OCI-LY7 (cell line): ENCODE measurements at regions not wholly inside any gene's neighbourhood (a gene's known extent, or its start where the extent isn't known, plus 50 kb on each side); places are given as distances from the start of the nearest gene placed in this dataset.

ENCODE experiments used
- BruUV-seq: library from RNA; stranded (reverse); fragments of 400-500 nt; replicated peaks from 2 replicates; lab custom pipeline; 2021; lab: Mats Ljungman, UMichigan
- CTCF ChIA-PET: fragments of 300-600 bp; sonication (Branson Sonifier 250); formaldehyde crosslinking; loops from one replicate; lab custom pipeline; 2022; ENCODE audit warnings: antibody characterized with exemption; ENCODE audit not compliant: unreplicated experiment; lab: Charles Lee
- POLR2A ChIA-PET: fragments of 300-600 bp; sonication (Branson Sonifier 250); formaldehyde crosslinking; loops from one replicate; lab custom pipeline; 2022; ENCODE audit warnings: antibody characterized with exemption; lab: Charles Lee
- DNase-seq: peaks from one replicate; pipeline ENCODE4 v3.0.0-alpha.2; 2015; ENCODE audit warnings: low spot score
- H2AFZ ChIP-seq: fragments of 200-600 bp; sonication (generic), shearing (Covaris generic); 2 replicates; pipeline ENCODE4 v1.6.1; 2014; ENCODE audit warnings: mild to moderate bottlenecking, antibody characterized with exemption, low read length, moderate library complexity
- H3K27ac ChIP-seq: fragments of 200-600 bp; sonication (generic); 2 replicates; pipeline ENCODE4 v1.5.1; 2014; ENCODE audit warnings: mixed run types, low read depth, mild to moderate bottlenecking, moderate library complexity, low read length, inconsistent platforms; ENCODE audit not compliant: poor library complexity, severe bottlenecking
- H3K36me3 ChIP-seq: fragments of 200-600 bp; sonication (generic); 2 replicates; pipeline ENCODE4 v1.6.1; 2014; ENCODE audit warnings: mild to moderate bottlenecking, antibody characterized with exemption, low read length, moderate library complexity, mixed read lengths; ENCODE audit not compliant: insufficient read depth
- H3K4me1 ChIP-seq: fragments of 200-600 bp; sonication (generic); 2 replicates; pipeline ENCODE4 v1.5.1; 2014; ENCODE audit warnings: mild to moderate bottlenecking, low read length; ENCODE audit not compliant: insufficient read depth, poor library complexity, severe bottlenecking
- H3K4me2 ChIP-seq: fragments of 200-600 bp; sonication (generic); 2 replicates; pipeline ENCODE4 v1.6.1; 2014; ENCODE audit warnings: mild to moderate bottlenecking, low read length
- H3K4me3 ChIP-seq: fragments of 200-600 bp; sonication (generic); 2 replicates; pipeline ENCODE4 v1.5.1; 2014; ENCODE audit warnings: mild to moderate bottlenecking, low read depth, low read length; ENCODE audit not compliant: poor library complexity, severe bottlenecking
- H3K79me2 ChIP-seq: fragments of 200-600 bp; sonication (generic); 2 replicates; pipeline ENCODE4 v1.6.1; 2016; ENCODE audit warnings: low read depth, mild to moderate bottlenecking, low read length, moderate library complexity, mixed read lengths; ENCODE audit not compliant: insufficient read depth
- H3K9me2 ChIP-seq: fragments of 200-600 bp; sonication (generic); 2 replicates; pipeline ENCODE4 v1.6.1; 2016; ENCODE audit warnings: mild to moderate bottlenecking, low read length, mixed read lengths; ENCODE audit not compliant: insufficient read depth
- H3K9me3 ChIP-seq: fragments of 200-600 bp; sonication (generic); 2 replicates; pipeline ENCODE4 v1.6.1; 2014; ENCODE audit warnings: mild to moderate bottlenecking, mixed run types, low read length, mixed read lengths
- H4K20me1 ChIP-seq: fragments of 200-600 bp; sonication (generic); 2 replicates; pipeline ENCODE4 v1.6.1; 2014; ENCODE audit warnings: mild to moderate bottlenecking, antibody characterized with exemption, low read length, moderate library complexity, mixed read lengths; ENCODE audit not compliant: insufficient read depth
- EZH2phosphoT487 ChIP-seq: fragments of 200-600 bp; sonication (generic); IDR thresholded peaks from 2 replicates; pipeline ENCODE4 v1.6.1; 2018; ENCODE audit warnings: low read depth, borderline replicate concordance, mild to moderate bottlenecking, mixed run types, antibody characterized with exemption, low read length, moderate library complexity, mixed read lengths
- intact Hi-C: fragments of 100-400 bp; cut with micrococcal nuclease; formaldehyde crosslinking; loops from one replicate; pipeline ENCODE4 v1.10.0; 2022; ENCODE audit not compliant: unreplicated experiment
- TF ChIP-seq, protein P1 (sequence below): fragments of 200-600 bp; sonication (generic); conservative IDR thresholded peaks from 2 replicates; pipeline ENCODE4 v1.5.1; 2014; ENCODE audit warnings: mild to moderate bottlenecking, antibody characterized with exemption, low read length, moderate library complexity, mixed read lengths

DNA sequence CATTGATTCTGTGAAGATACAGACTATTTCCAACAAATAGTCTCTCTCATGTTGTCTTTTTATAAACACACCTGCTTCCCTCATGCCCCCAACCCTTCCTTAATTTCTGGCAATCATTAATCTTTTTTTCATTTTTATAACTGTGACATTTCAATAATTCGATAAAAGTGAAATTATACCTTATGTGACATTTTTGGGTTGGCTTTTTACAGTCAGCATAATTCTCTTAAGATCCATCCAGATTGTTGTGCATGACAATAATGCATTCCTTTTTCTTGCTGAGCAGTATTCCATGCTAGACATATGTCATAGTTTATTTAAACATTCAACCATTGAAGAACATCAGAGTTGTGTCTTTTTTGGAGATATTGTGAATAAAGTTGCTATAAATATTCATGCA, 541.8 kb upstream of the VRK2 start:
- no TSS peak for BruUV-seq
- Histone ChIP-seq H3K4me1 (no peaks in the 10 kb centered on the region), H2AFZ (no peak overlapping the region), H3K79me2 (no peaks in the 10 kb centered on the region), H3K36me3 (no peaks in the 10 kb centered on the region), H4K20me1 (no peaks in the 10 kb centered on the region), H3K27ac (no peak overlapping the region), H3K9me2 (no peaks in the 10 kb centered on the region), H3K9me3 (no peaks in the 10 kb centered on the region), H3K4me2 (no peak overlapping the region), H3K4me3 (no peak overlapping the region)
- DNase-seq = no peak
- no peak for TF ChIP-seq EZH2phosphoT487
- TF ChIP-seq, protein P1, sequence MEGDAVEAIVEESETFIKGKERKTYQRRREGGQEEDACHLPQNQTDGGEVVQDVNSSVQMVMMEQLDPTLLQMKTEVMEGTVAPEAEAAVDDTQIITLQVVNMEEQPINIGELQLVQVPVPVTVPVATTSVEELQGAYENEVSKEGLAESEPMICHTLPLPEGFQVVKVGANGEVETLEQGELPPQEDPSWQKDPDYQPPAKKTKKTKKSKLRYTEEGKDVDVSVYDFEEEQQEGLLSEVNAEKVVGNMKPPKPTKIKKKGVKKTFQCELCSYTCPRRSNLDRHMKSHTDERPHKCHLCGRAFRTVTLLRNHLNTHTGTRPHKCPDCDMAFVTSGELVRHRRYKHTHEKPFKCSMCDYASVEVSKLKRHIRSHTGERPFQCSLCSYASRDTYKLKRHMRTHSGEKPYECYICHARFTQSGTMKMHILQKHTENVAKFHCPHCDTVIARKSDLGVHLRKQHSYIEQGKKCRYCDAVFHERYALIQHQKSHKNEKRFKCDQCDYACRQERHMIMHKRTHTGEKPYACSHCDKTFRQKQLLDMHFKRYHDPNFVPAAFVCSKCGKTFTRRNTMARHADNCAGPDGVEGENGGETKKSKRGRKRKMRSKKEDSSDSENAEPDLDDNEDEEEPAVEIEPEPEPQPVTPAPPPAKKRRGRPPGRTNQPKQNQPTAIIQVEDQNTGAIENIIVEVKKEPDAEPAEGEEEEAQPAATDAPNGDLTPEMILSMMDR = no peak
- intact Hi-C loops = no loop called here
- CTCF ChIA-PET = no interaction called here
- POLR2A ChIA-PET = no interaction called here

DNA sequence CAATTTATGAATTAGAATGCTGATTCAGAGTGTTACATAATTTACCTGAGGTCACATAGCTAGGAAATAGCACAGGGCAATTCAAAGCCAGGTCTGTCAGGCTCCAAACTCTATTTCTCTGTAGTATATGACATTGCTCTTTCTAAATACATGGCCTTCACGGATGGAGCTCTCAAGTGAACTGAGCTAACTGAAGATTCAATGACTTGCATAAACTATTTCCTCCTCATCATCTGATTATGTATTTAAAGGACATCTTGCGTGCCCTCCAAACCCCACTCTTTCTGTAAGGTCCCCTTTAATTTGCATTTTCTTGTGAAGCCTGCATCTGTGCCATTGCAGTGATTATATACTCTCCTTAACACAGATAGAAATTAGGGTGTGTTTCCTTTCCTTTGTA, 537.4 kb upstream of the VRK2 start:
- CTCF ChIA-PET = no interaction called here

DNA sequence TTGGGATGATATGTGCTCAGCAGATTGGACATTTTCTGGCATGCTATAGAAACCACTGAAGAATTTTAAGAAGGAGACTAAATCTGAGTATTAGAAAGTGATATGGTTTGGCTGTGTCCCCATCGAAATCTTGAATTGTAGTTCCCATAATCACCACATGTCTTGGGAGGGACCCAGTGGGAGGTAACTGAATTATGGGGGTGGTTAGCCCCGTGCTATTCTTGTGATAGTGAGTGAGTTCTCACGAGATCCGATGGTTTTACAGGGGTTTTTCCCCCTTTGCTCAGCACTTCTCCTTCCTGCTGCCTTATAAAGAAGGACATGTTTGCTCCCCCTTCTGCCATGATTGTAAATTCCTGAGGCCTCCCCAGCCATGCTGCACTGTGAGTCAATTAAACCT, 535.9 kb upstream of the VRK2 start:
- Histone ChIP-seq H3K36me3 (no peaks in the 10 kb centered on the region), H3K4me3 (no peak overlapping the region), H3K27ac (no peak overlapping the region), H3K79me2 (no peaks in the 10 kb centered on the region), H3K9me2 (no peaks in the 10 kb centered on the region), H3K4me2 (no peak overlapping the region), H2AFZ (no peak overlapping the region), H3K9me3 (no peaks in the 10 kb centered on the region), H4K20me1 (no peaks in the 10 kb centered on the region), H3K4me1 (no peaks in the 10 kb centered on the region)
- CTCF ChIA-PET = no interaction called here
- intact Hi-C loops = no loop called here
- DNase-seq = no peak
- no TSS peak for BruUV-seq
- POLR2A ChIA-PET = no interaction called here
- TF ChIP-seq, protein P1 = no peak
- no peak for TF ChIP-seq EZH2phosphoT487

More for the DNA sequence above, 537.4 kb upstream of the VRK2 start:
- Histone ChIP-seq H3K4me3 (no peak overlapping the region), H3K9me2 (no peaks in the 10 kb centered on the region), H3K27ac (no peak overlapping the region), H3K4me2 (no peak overlapping the region), H4K20me1 (no peaks in the 10 kb centered on the region), H3K36me3 (no peaks in the 10 kb centered on the region), H3K4me1 (no peaks in the 10 kb centered on the region), H3K9me3 (no peaks in the 10 kb centered on the region), H3K79me2 (no peaks in the 10 kb centered on the region), H2AFZ (no peak overlapping the region)
- intact Hi-C loops = no loop called here
- no peak for DNase-seq
- no TSS peak for BruUV-seq
- POLR2A ChIA-PET = no interaction called here
- TF ChIP-seq, protein P1 = no peak
- no peak for TF ChIP-seq EZH2phosphoT487
